Ovary (tissue), 7 donors: ENCODE measurements at regions not wholly inside any gene's neighbourhood (a gene's known extent, or its start where the extent isn't known, plus 50 kb on each side); places are given as distances from the start of the nearest gene placed in this dataset.

Experiments
- DNase-seq, 5 donors: peaks; one replicate each; pipeline ENCODE4 v3.0.0-alpha.2; 2019 to 2020
- H3K27ac ChIP-seq, 2 donors: fragments of 200-600 bp; one replicate each; pipeline versions ENCODE4 v1.5.1 to v1.8.0; 2019 to 2022
- H3K27me3 ChIP-seq: fragments of 200-600 bp; one replicate; pipeline ENCODE4 v1.8.0; 2022
- H3K36me3 ChIP-seq: fragments of 200-600 bp; sonication (generic); one replicate; pipeline ENCODE4 v1.5.1; 2019
- H3K4me1 ChIP-seq: one replicate; pipeline ENCODE4 v1.8.1; 2013; ENCODE audit warnings: mild to moderate bottlenecking, moderate library complexity; ENCODE audit not compliant: insufficient read depth
- H3K4me3 ChIP-seq: fragments of 200-600 bp; sonication (generic); one replicate; pipeline ENCODE4 v1.5.1; 2017
- H3K9me3 ChIP-seq, 2 donors: fragments of 200-600 bp in 1 of 2; sonication (generic) in 1 of 2; one replicate each; pipeline versions ENCODE4 v1.5.1 to v1.8.1; 2013 to 2019; ENCODE audit warnings: mild to moderate bottlenecking in 1 of 2, moderate library complexity in 1 of 2
- EP300 ChIP-seq: sonication (generic); formaldehyde crosslinking; IDR thresholded peaks from one replicate; pipeline ENCODE4 v1.6.1; 2017; ENCODE audit warnings: antibody characterized with exemption
- POLR2A ChIP-seq: fragments of 450-650 bp; IDR thresholded peaks from one replicate; pipeline ENCODE4 v1.6.1; 2017; ENCODE audit warnings: antibody characterized with exemption, mild to moderate bottlenecking, moderate library complexity
- WGBS, 3 donors: extraction: QIAGEN DNeasy Blood & Tissue Kit in 1 of 3; methylation state at CpG; one replicate each; pipeline versions ENCODE4 v1.1.5 to v1.1.7; 2013 to 2017; 5-methylcytosine and 5-hydroxymethylcytosine counted together
- intact Hi-C, 4 donors: fragments of 100-400 bp; cut with DNase I; formaldehyde crosslinking; loops; one replicate each; pipeline versions ENCODE4 v1.11.0 to v1.15.1; 2022 to 2023
- TF ChIP-seq, protein P1 (sequence below), 3 donors: fragments of 450-650 bp in 2 of 3; fragments of 200-600 bp in 1 of 3; IDR thresholded peaks; one replicate each; pipeline versions ENCODE4 v1.5.1 to v1.8.0; 2016 to 2022; ENCODE audit warnings: antibody characterized with exemption in 3 of 3, mild to moderate bottlenecking in 1 of 3
- donor health status: DM: no; HTN: no; CAD: no; lungs with moderate emphysema.
- donor health status: DM: no; HTN: no; CAD: no.
- donor health status: Bipolar disorder and iron deficiency.
- donor health status: DM: no; HTN: no; CAD: no.
- donor health status: DM: yes; HTN: yes; CAD: no.

DNA sequence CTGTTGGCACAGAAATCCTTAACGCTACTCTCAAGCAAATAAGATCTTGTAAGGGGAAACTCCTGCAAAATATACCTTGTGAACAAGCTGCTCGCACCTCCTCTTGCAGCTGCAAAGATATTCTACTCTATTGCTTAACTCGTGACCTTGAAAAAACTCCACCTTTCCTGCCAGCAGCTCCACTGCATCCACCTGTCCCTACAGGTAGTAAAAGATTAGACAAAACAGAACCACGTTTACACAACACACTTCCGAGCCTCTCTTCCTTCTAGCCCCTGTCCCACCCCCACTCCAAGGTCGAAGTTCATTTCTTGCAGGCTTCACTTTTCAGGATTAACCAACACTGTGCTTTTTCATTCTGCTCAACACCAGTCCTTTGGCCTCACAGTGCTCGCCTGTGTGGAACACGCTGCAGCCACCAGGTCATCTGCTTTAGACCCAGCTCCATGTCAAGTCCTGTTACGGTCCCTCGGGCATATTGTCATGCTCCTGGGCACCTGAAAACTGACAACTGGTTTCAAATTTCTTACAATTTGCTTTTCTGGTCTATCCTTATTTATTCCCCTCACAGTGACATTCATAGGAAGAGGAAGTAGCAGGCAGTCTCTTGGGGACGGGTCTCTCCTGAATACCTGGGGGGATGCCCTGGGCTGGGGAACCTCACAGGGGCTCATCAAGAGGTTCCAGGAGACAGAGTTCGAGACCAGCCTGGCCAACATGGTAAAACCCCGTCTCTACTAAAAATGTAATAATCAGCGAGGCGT is 165.8 kb upstream of the KLF14 start:
- TF ChIP-seq EP300 (no peak), POLR2A (no peak)
- TF ChIP-seq, protein P1, sequence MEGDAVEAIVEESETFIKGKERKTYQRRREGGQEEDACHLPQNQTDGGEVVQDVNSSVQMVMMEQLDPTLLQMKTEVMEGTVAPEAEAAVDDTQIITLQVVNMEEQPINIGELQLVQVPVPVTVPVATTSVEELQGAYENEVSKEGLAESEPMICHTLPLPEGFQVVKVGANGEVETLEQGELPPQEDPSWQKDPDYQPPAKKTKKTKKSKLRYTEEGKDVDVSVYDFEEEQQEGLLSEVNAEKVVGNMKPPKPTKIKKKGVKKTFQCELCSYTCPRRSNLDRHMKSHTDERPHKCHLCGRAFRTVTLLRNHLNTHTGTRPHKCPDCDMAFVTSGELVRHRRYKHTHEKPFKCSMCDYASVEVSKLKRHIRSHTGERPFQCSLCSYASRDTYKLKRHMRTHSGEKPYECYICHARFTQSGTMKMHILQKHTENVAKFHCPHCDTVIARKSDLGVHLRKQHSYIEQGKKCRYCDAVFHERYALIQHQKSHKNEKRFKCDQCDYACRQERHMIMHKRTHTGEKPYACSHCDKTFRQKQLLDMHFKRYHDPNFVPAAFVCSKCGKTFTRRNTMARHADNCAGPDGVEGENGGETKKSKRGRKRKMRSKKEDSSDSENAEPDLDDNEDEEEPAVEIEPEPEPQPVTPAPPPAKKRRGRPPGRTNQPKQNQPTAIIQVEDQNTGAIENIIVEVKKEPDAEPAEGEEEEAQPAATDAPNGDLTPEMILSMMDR (IDR thresholded peaks at IDR 0.05) = no peak
- 83 to 86% (median 86%) methylated on average over 15 of the region's 15 CpGs for WGBS, 3 donors
- H3K4me1 ChIP-seq = peaks cover 18% of the 10 kb centered on the region
- intact Hi-C loops = loop anchor here (5.0 to 10.0 kb wide), 5 partner anchors 105 to 615 kb away; no protein-coding TSS in a partner anchor
- DNase-seq = no peak
- peak overlapping the region in 1 of 2 donors; percentile 1 for H3K27ac ChIP-seq
- no peak overlapping the region for H3K4me3 ChIP-seq
- no peaks in the 10 kb centered on the region for H3K9me3 ChIP-seq
- no peaks in the 10 kb centered on the region for H3K36me3 ChIP-seq
- H3K27me3 ChIP-seq = no peaks in the 10 kb centered on the region

GRCh38 chr7:130900471-130901076 is 166.6 kb upstream of the KLF14 start:
- intact Hi-C loops = no loop called here
- Histone ChIP-seq H3K27ac (peak overlapping the region in 1 of 2 donors; percentile 31), H3K36me3 (no peaks in the 10 kb centered on the region), H3K9me3 (no peaks in the 10 kb centered on the region), H3K27me3 (no peaks in the 10 kb centered on the region), H3K4me1 (peaks cover 19% of the 10 kb centered on the region), H3K4me3 (no peak overlapping the region)
- WGBS, 3 donors = 62 to 74% (median 73%) methylated on average over 5 of the region's 5 CpGs
- DNase-seq = no peak
- TF ChIP-seq POLR2A = no peak
- no peak for TF ChIP-seq EP300
- TF ChIP-seq, protein P1 (IDR thresholded peaks at IDR 0.05) = no peak

GRCh38 chr7:130901209-130901783 is 167.3 kb upstream of the KLF14 start:
- Histone ChIP-seq H3K36me3 (no peaks in the 10 kb centered on the region), H3K4me3 (no peak overlapping the region), H3K27me3 (no peaks in the 10 kb centered on the region), H3K4me1 (peaks cover 19% of the 10 kb centered on the region), H3K27ac (peak overlapping the region in 1 of 2 donors; percentile 31), H3K9me3 (no peaks in the 10 kb centered on the region)
- no peak for TF ChIP-seq EP300
- TF ChIP-seq POLR2A = no peak
- TF ChIP-seq, protein P1 (IDR thresholded peaks at IDR 0.05) = no peak
- intact Hi-C loops = no loop called here
- 8 to 10% (median 9%) methylated on average over 17 of the region's 17 CpGs for WGBS, 3 donors
- DNase-seq = peak; percentile 62 to 82 (median 67)

GRCh38 chr7:130902755-130903357 is 168.8 kb upstream of the KLF14 start:
- no peak overlapping the region for H3K4me3 ChIP-seq
- 78 to 79% (median 79%) methylated on average over 3 of the region's 3 CpGs for WGBS, 3 donors
- peaks cover 16% of the 10 kb centered on the region for H3K4me1 ChIP-seq
- no peak for DNase-seq
- peak overlapping the region in 1 of 2 donors; percentile 39 for H3K27ac ChIP-seq
- H3K27me3 ChIP-seq = no peaks in the 10 kb centered on the region
- intact Hi-C loops = no loop called here
- H3K9me3 ChIP-seq = no peaks in the 10 kb centered on the region
- no peaks in the 10 kb centered on the region for H3K36me3 ChIP-seq
- TF ChIP-seq EP300 (no peak), POLR2A (no peak)
- TF ChIP-seq, protein P1 (IDR thresholded peaks at IDR 0.05) = no peak
